Activated CD4-positive, alpha-beta T cell treated with anti-CD3 and anti-CD28 coated beads for 24 hours (primary cell): ENCODE measurements at regions not wholly inside any gene's neighbourhood (a gene's known extent, or its start where the extent isn't known, plus 50 kb on each side); places are given as distances from the start of the nearest gene placed in this dataset.
A peak's percentile ranks its signal among the peaks of the same experiment; 100 is the strongest.
"Not testable (repeated sequence)": the region's sequence is repeated elsewhere in the genome, so short reads cannot be mapped to it uniquely, and the experiment has no call there.

Experiments
- DNase-seq, 2 donors: peaks; one replicate each; pipeline ENCODE4 v3.0.0-alpha.2; 2020; ENCODE audit warnings: low read depth in 2 of 2

- not testable (repeated sequence) for DNase-seq
Observed at GRCh38 chr15:84094720-84095119, 140.9 kb upstream of the GOLGA6L4 start.

- not testable (repeated sequence) for DNase-seq
Observed at GRCh38 chr15:84097053-84097452, 138.5 kb upstream of the GOLGA6L4 start.

- no peak for DNase-seq
Observed at GRCh38 chr15:84098604-84099003, 137.0 kb upstream of the GOLGA6L4 start.

- no peak for DNase-seq
Observed at GRCh38 chr15:84099181-84099580, 136.4 kb upstream of the GOLGA6L4 start.

GRCh38 chr15:84103345-84103744, 132.2 kb upstream of the GOLGA6L4 start:
- no peak for DNase-seq

- DNase-seq: no peak
Observed at GRCh38 chr15:84104853-84105252, 130.7 kb upstream of the GOLGA6L4 start.

GRCh38 chr15:84108728-84109127, 126.8 kb upstream of the GOLGA6L4 start:
- DNase-seq: no peak

- no peak for DNase-seq
Observed at GRCh38 chr15:84111575-84111974, 124.0 kb upstream of the GOLGA6L4 start.

GRCh38 chr15:84112025-84112424, 123.5 kb upstream of the GOLGA6L4 start:
- DNase-seq: no peak

- DNase-seq: no peak
Observed at GRCh38 chr15:84113919-84114318, 121.7 kb upstream of the GOLGA6L4 start.

- not testable (repeated sequence) for DNase-seq
Observed at GRCh38 chr15:84114680-84115079, 120.9 kb upstream of the GOLGA6L4 start.

GRCh38 chr15:84119351-84119750, 116.2 kb upstream of the GOLGA6L4 start:
- DNase-seq: not testable (repeated sequence)

GRCh38 chr15:84120903-84121302, 114.7 kb upstream of the GOLGA6L4 start:
- not testable (repeated sequence) for DNase-seq

- DNase-seq: not testable (repeated sequence)
Observed at GRCh38 chr15:84128706-84129105, 106.9 kb upstream of the GOLGA6L4 start.

GRCh38 chr15:84130098-84130831, 105.3 kb upstream of the GOLGA6L4 start:
- not testable (repeated sequence) for DNase-seq

- not testable (repeated sequence) for DNase-seq
Observed at GRCh38 chr15:84135931-84136456, 99.6 kb upstream of the GOLGA6L4 start.

- DNase-seq: peak; percentile 52 to 75
Observed at GRCh38 chr15:84142888-84143337, 92.7 kb upstream of the GOLGA6L4 start.

- DNase-seq: no peak
Observed at GRCh38 chr15:84143753-84144314, 91.7 kb upstream of the GOLGA6L4 start.

- not testable (repeated sequence) for DNase-seq
Observed at GRCh38 chr15:84144946-84145345, 90.6 kb upstream of the GOLGA6L4 start.

- DNase-seq: not testable (repeated sequence)
Observed at GRCh38 chr15:84146299-84146698, 89.3 kb upstream of the GOLGA6L4 start.

- not testable (repeated sequence) for DNase-seq
Observed at GRCh38 chr15:84147307-84147706, 88.3 kb upstream of the GOLGA6L4 start.

- no peak for DNase-seq
Observed at GRCh38 chr15:84151205-84151931, 84.2 kb upstream of the GOLGA6L4 start.
